ENCODE measurements at regions not wholly inside any gene's neighbourhood (a gene's known extent, or its start where the extent isn't known, plus 50 kb on each side); places are given as distances from the start of the nearest gene placed in this dataset.

DNA sequence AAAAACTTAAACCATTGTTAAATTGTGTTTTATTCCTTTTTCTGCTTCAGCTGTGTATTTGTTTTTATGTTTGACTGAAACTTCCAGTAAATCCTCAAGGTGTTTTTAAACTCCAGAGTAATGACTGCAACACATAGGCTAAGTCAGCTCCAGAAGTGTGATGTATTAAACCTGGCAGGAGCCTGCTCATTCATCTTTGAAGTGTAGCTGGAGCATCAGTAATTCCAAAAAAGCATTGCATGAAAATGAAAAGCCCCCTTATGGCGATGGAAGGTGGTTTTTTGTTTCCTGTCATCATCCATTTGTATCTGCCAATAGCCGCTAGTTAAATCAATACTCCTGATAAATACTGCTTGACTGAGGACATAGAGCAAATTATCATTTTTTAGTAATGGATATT lies 474.2 kb upstream of the ADAMTS16 start:
- no peak overlapping the region for H3K4me3 ChIP-seq (ENCODE audit: insufficient read depth, low read depth, low read length)
- H3K36me3 ChIP-seq (ENCODE audit: control insufficient read depth, insufficient read depth, low read length), result no peaks in the 10 kb centered on the region
- H3K9me3 ChIP-seq (ENCODE audit: control insufficient read depth, low read length), result no peaks in the 10 kb centered on the region
- H3K27ac ChIP-seq (ENCODE audit: insufficient read depth, low read depth, low read length, poor library complexity, severe bottlenecking), result no peak overlapping the region
- WGBS, 2 experiments, result 91 to 100% methylated on average over 1 to 2 of the region's 2 CpGs
- H3K4me1 ChIP-seq (ENCODE audit: control insufficient read depth, insufficient read depth, low read length), result no peaks in the 10 kb centered on the region
- H3K27me3 ChIP-seq (ENCODE audit: control insufficient read depth, insufficient read depth, low read length, poor library complexity, severe bottlenecking), result no peaks in the 10 kb centered on the region

DNA sequence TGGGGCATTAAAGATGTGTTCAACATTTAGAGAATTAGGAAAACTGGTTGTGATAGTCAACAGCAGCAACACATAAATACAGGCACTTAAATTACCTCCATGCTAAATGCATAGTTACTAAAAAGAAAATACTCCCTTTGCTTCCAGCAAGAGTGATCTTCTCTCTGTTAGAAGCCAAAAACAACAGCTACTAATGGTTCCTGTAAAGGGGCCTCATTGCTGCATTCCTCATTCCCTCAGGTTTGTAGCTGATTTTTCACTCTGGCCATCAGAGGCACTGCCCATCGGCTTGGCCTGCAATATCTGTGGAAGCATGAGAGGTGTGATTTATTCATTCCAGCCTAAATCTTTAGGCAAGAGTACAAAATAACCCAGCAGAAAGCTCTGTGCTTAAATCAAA lies 466.0 kb upstream of the ADAMTS16 start:
- Histone ChIP-seq H3K9me3 (ENCODE audit: control insufficient read depth, low read length) (no peaks in the 10 kb centered on the region), H3K36me3 (ENCODE audit: control insufficient read depth, insufficient read depth, low read length) (no peaks in the 10 kb centered on the region), H3K27me3 (ENCODE audit: control insufficient read depth, insufficient read depth, low read length, poor library complexity, severe bottlenecking) (no peaks in the 10 kb centered on the region), H3K4me3 (ENCODE audit: insufficient read depth, low read depth, low read length) (no peak overlapping the region), H3K27ac (ENCODE audit: insufficient read depth, low read depth, low read length, poor library complexity, severe bottlenecking) (no peak overlapping the region), H3K4me1 (ENCODE audit: control insufficient read depth, insufficient read depth, low read length) (no peaks in the 10 kb centered on the region)
- 71 to 97% methylated on average over 1 of the region's 1 CpG for WGBS, 2 experiments

DNA sequence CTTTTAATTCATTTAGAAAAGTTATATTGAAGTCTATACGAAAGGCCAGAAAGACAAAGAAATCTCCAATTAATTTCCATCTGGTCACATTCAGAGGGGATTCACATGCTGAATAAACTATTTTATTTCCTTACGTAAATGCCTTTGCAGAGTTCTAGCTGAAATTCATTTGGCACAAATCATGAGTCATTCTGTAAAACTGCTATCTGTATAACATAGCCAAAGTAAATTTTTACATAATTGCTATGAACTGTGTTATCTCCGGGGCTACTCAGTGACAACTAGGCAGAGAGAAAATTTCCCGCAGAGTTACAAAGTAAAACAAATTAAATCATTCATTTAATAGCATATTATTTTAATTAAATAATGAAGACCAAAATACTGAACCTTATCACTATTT lies 463.2 kb upstream of the ADAMTS16 start:
- H3K4me3 ChIP-seq (ENCODE audit: insufficient read depth, low read depth, low read length), result no peak overlapping the region
- H3K4me1 ChIP-seq (ENCODE audit: control insufficient read depth, insufficient read depth, low read length), result no peaks in the 10 kb centered on the region
- 93% methylated on average over 1 to 4 of the region's 4 CpGs for WGBS, 2 experiments
- H3K36me3 ChIP-seq (ENCODE audit: control insufficient read depth, insufficient read depth, low read length), result no peaks in the 10 kb centered on the region
- H3K27me3 ChIP-seq (ENCODE audit: control insufficient read depth, insufficient read depth, low read length, poor library complexity, severe bottlenecking), result no peaks in the 10 kb centered on the region
- no peaks in the 10 kb centered on the region for H3K9me3 ChIP-seq (ENCODE audit: control insufficient read depth, low read length)
- H3K27ac ChIP-seq (ENCODE audit: insufficient read depth, low read depth, low read length, poor library complexity, severe bottlenecking), result no peak overlapping the region

DNA sequence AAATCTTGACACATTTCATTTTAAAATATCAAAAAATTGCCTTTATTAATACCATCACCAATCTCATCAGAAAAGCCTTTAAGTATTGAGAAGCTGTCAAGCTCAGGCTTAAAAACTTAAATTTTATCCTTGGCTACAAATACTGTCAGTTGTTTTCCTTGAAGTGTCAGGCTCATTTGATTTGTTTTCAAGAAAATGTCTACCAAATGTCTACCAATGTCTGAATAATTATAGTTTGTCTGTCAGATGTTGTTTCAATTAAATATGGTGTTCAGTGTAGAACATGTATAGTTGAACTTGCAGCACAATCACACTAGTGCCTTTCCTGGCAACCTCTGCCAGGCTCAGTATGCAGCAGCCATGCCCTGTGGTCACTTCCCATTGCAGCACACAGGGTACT lies 455.2 kb upstream of the ADAMTS16 start:
- no peak overlapping the region for H3K4me3 ChIP-seq (ENCODE audit: insufficient read depth, low read depth, low read length)
- no peaks in the 10 kb centered on the region for H3K36me3 ChIP-seq (ENCODE audit: control insufficient read depth, insufficient read depth, low read length)
- H3K27me3 ChIP-seq (ENCODE audit: control insufficient read depth, insufficient read depth, low read length, poor library complexity, severe bottlenecking), result no peaks in the 10 kb centered on the region
- H3K27ac ChIP-seq (ENCODE audit: insufficient read depth, low read depth, low read length, poor library complexity, severe bottlenecking), result no peak overlapping the region
- H3K9me3 ChIP-seq (ENCODE audit: control insufficient read depth, low read length), result no peaks in the 10 kb centered on the region
- no peaks in the 10 kb centered on the region for H3K4me1 ChIP-seq (ENCODE audit: control insufficient read depth, insufficient read depth, low read length)

DNA sequence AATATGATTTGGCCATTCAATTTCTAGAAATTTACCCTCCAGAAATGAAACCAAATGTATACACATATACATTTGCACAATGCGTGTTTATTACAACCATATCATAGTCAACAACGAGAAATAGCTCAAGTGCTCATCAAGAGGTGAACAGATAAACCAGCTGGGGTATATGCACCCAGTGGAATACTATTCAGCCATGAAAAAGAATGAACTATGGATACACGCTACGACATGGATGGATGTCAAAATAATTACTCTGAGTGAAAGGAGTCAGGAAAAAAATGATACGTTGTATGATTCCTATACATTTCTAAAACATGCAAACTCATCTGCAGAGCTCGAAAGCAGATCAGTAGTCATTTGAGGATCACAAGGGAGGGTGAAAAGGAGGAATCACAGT lies 441.5 kb upstream of the ADAMTS16 start:
- no peak overlapping the region for H3K27ac ChIP-seq (ENCODE audit: insufficient read depth, low read depth, low read length, poor library complexity, severe bottlenecking)
- H3K36me3 ChIP-seq (ENCODE audit: control insufficient read depth, insufficient read depth, low read length), result no peaks in the 10 kb centered on the region
- H3K9me3 ChIP-seq (ENCODE audit: control insufficient read depth, low read length), result no peaks in the 10 kb centered on the region
- no peaks in the 10 kb centered on the region for H3K4me1 ChIP-seq (ENCODE audit: control insufficient read depth, insufficient read depth, low read length)
- no peak overlapping the region for H3K4me3 ChIP-seq (ENCODE audit: insufficient read depth, low read depth, low read length)
- H3K27me3 ChIP-seq (ENCODE audit: control insufficient read depth, insufficient read depth, low read length, poor library complexity, severe bottlenecking), result no peaks in the 10 kb centered on the region
- 93 to 94% methylated on average over 6 of the region's 6 CpGs for WGBS, 2 experiments

DNA sequence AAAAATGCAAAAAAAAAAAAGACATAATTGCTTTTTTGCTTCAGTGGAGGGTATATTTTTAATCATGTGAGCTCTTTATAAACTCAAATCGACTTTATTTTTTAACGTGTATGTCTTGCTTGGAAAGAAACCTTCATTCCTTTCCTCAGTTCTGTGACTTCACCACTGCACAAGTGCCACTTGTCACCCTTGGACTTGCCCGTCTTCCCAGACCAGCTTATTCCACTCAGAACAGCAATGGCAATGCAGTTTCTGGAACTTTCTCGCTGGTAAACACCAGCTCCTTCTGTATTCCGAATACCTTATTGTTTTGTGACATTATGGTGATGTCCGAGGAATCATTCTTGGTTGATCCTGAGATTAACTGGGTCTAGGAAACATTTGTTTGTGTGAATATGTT lies 440.5 kb upstream of the ADAMTS16 start:
- Histone ChIP-seq H3K4me1 (ENCODE audit: control insufficient read depth, insufficient read depth, low read length) (no peaks in the 10 kb centered on the region), H3K27me3 (ENCODE audit: control insufficient read depth, insufficient read depth, low read length, poor library complexity, severe bottlenecking) (no peaks in the 10 kb centered on the region), H3K9me3 (ENCODE audit: control insufficient read depth, low read length) (no peaks in the 10 kb centered on the region), H3K36me3 (ENCODE audit: control insufficient read depth, insufficient read depth, low read length) (no peaks in the 10 kb centered on the region), H3K4me3 (ENCODE audit: insufficient read depth, low read depth, low read length) (no peak overlapping the region), H3K27ac (ENCODE audit: insufficient read depth, low read depth, low read length, poor library complexity, severe bottlenecking) (no peak overlapping the region)
- WGBS, 2 experiments, result 90 to 92% methylated on average over 6 of the region's 6 CpGs

DNA sequence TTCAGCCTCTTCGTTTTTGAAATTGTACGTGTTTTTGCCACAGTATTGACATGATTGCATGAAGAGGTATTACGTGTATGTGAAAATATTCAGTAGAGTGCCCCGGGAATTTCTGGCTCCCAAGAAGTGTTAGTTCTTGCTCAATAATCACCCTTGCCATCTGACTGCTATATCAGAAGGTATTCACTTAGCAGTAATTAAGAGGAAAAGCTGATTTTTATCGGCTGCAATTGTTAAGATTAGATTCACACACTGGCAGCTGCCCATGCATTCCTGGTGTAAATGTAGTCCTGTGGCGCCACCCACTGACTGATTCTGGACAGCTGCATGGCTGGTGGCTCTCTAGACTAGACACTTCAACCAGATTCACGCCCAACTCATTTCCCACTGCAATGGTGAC lies 440.1 kb upstream of the ADAMTS16 start:
- no peaks in the 10 kb centered on the region for H3K9me3 ChIP-seq (ENCODE audit: control insufficient read depth, low read length)
- 68 to 75% methylated on average over 7 of the region's 7 CpGs for WGBS, 2 experiments
- H3K27ac ChIP-seq (ENCODE audit: insufficient read depth, low read depth, low read length, poor library complexity, severe bottlenecking), result no peak overlapping the region
- H3K4me1 ChIP-seq (ENCODE audit: control insufficient read depth, insufficient read depth, low read length), result no peaks in the 10 kb centered on the region
- no peaks in the 10 kb centered on the region for H3K36me3 ChIP-seq (ENCODE audit: control insufficient read depth, insufficient read depth, low read length)
- H3K27me3 ChIP-seq (ENCODE audit: control insufficient read depth, insufficient read depth, low read length, poor library complexity, severe bottlenecking), result no peaks in the 10 kb centered on the region
- no peak overlapping the region for H3K4me3 ChIP-seq (ENCODE audit: insufficient read depth, low read depth, low read length)

DNA sequence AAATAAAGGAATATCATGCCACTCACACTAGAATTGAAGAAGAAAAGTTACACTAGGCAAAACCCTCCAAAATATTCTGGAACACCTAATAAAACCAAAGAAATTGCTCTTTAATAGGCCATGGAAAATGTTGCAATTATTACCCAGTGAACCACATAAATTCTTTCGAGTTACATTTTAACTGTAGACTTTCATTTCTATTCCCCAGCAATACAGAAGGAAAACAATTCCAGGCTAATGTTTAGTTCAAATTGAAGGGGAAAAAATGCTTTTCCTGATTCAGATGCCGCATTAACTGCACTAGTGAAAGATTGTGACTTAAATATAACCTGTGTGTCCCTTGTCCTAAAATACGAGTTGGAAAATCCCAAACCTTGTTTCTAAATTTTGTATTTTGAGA lies 439.3 kb upstream of the ADAMTS16 start:
- Histone ChIP-seq H3K4me1 (ENCODE audit: control insufficient read depth, insufficient read depth, low read length) (no peaks in the 10 kb centered on the region), H3K27me3 (ENCODE audit: control insufficient read depth, insufficient read depth, low read length, poor library complexity, severe bottlenecking) (no peaks in the 10 kb centered on the region), H3K9me3 (ENCODE audit: control insufficient read depth, low read length) (no peaks in the 10 kb centered on the region), H3K4me3 (ENCODE audit: insufficient read depth, low read depth, low read length) (no peak overlapping the region), H3K27ac (ENCODE audit: insufficient read depth, low read depth, low read length, poor library complexity, severe bottlenecking) (no peak overlapping the region), H3K36me3 (ENCODE audit: control insufficient read depth, insufficient read depth, low read length) (no peaks in the 10 kb centered on the region)
- WGBS, 2 experiments, result 85 to 93% methylated on average over 3 of the region's 3 CpGs

DNA sequence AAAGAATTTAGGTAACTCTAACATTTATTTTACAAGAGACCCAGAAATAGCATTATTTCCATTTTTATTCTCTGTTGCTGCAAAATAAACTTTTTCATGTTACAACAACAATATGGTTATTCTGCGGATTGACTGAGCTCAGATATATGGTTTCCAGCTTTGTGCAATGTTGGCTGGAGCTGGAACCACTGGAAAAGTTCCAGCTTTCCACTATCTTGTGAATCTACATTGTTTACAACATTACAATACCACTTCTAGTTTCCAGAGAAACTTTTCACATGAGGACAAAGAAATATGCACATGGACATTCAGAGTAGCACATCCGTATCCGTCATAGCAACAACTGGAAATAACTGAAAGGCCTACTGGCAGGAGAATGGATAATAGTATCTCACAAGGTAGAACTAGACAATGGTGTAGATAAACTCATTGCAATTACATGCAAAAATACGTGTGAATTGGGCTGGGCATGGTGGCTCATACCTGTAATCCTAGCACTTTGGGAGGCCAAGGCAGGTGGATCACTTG lies 436.1 kb upstream of the ADAMTS16 start:
- H3K36me3 ChIP-seq (ENCODE audit: control insufficient read depth, insufficient read depth, low read length), result no peaks in the 10 kb centered on the region
- no peaks in the 10 kb centered on the region for H3K4me1 ChIP-seq (ENCODE audit: control insufficient read depth, insufficient read depth, low read length)
- no peak overlapping the region for H3K27ac ChIP-seq (ENCODE audit: insufficient read depth, low read depth, low read length, poor library complexity, severe bottlenecking)
- H3K9me3 ChIP-seq (ENCODE audit: control insufficient read depth, low read length), result no peaks in the 10 kb centered on the region
- no peaks in the 10 kb centered on the region for H3K27me3 ChIP-seq (ENCODE audit: control insufficient read depth, insufficient read depth, low read length, poor library complexity, severe bottlenecking)
- H3K4me3 ChIP-seq (ENCODE audit: insufficient read depth, low read depth, low read length), result no peak overlapping the region
- 94 to 98% methylated on average over 4 of the region's 4 CpGs for WGBS, 2 experiments

DNA sequence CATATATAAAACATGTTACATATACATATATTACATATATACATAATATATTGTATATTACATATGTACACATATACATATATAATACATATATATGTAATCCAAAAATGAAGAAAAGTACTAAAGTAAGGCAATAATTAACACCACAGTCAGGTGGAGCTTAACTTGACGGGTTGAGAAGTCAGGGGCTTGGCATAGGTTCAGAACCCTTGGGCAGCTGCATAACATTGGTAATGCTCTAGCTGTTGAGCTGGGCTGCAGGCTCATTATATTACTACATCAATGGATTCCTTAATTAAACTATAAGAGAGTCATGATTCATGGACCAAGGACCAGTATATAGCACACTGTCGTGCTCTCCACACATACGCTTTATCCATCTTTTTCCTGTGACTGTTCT lies 435.2 kb upstream of the ADAMTS16 start:
- Histone ChIP-seq H3K9me3 (ENCODE audit: control insufficient read depth, low read length) (no peaks in the 10 kb centered on the region), H3K27me3 (ENCODE audit: control insufficient read depth, insufficient read depth, low read length, poor library complexity, severe bottlenecking) (no peaks in the 10 kb centered on the region), H3K4me3 (ENCODE audit: insufficient read depth, low read depth, low read length) (no peak overlapping the region), H3K27ac (ENCODE audit: insufficient read depth, low read depth, low read length, poor library complexity, severe bottlenecking) (no peak overlapping the region), H3K4me1 (ENCODE audit: control insufficient read depth, insufficient read depth, low read length) (no peaks in the 10 kb centered on the region), H3K36me3 (ENCODE audit: control insufficient read depth, insufficient read depth, low read length) (no peaks in the 10 kb centered on the region)
- 93 to 94% methylated on average over 3 of the region's 3 CpGs for WGBS, 2 experiments

DNA sequence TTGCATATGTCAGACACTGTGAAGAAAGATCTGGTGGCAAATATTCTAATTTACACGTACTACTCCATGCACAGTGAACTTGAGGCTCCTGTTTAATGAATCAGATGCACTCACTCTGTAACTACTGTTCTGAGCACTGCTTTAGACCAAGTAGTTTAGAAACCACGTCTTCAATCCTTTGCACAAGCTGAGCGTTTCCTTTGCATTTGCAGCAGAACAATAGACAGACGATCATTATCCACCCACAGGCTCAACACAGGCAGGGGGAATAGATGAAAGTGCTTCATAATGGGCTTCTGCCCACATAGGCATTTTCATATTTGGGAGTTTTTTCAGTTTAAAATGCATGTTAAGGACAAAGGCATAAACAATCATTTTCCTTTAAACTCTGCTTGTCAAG lies 423.3 kb upstream of the ADAMTS16 start:
- H3K36me3 ChIP-seq (ENCODE audit: control insufficient read depth, insufficient read depth, low read length), result no peaks in the 10 kb centered on the region
- no peaks in the 10 kb centered on the region for H3K4me1 ChIP-seq (ENCODE audit: control insufficient read depth, insufficient read depth, low read length)
- H3K4me3 ChIP-seq (ENCODE audit: insufficient read depth, low read depth, low read length), result no peak overlapping the region
- H3K9me3 ChIP-seq (ENCODE audit: control insufficient read depth, low read length), result no peaks in the 10 kb centered on the region
- no peak overlapping the region for H3K27ac ChIP-seq (ENCODE audit: insufficient read depth, low read depth, low read length, poor library complexity, severe bottlenecking)
- 49 to 50% methylated on average over 3 to 4 of the region's 4 CpGs for WGBS, 2 experiments
- H3K27me3 ChIP-seq (ENCODE audit: control insufficient read depth, insufficient read depth, low read length, poor library complexity, severe bottlenecking), result no peaks in the 10 kb centered on the region

Data from ectodermal cell (in vitro differentiated cells).